Neural progenitor cell (in vitro differentiated cells): ENCODE measurements at regions not wholly inside any gene's neighbourhood (a gene's known extent, or its start where the extent isn't known, plus 50 kb on each side); places are given as distances from the start of the nearest gene placed in this dataset.

Source experiments
- DNase-seq: peaks from one replicate; pipeline ENCODE4 v3.0.0-alpha.2; 2016; ENCODE audit warnings: low spot score
- H2AFZ ChIP-seq: fragments of 200-600 bp; sonication (generic); replicated peaks from 2 replicates; pipeline ENCODE4 v1.6.1; 2016; ENCODE audit warnings: antibody characterized with exemption
- H3F3A ChIP-seq: fragments of 200-600 bp; sonication (generic); 2 replicates; pipeline ENCODE4 v1.6.1; 2016; ENCODE audit warnings: antibody characterized with exemption, low read depth
- H3K27ac ChIP-seq: fragments of 200-600 bp; sonication (generic); 2 replicates; pipeline ENCODE4 v1.5.1; 2016; ENCODE audit warnings: mild to moderate bottlenecking
- H3K27me3 ChIP-seq: fragments of 200-600 bp; sonication (generic); 2 replicates; pipeline ENCODE4 v1.6.1; 2016; ENCODE audit warnings: mild to moderate bottlenecking, moderate library complexity
- H3K36me3 ChIP-seq: fragments of 200-600 bp; sonication (generic); 2 replicates; pipeline ENCODE4 v1.5.1; 2016
- H3K4me1 ChIP-seq: fragments of 200-600 bp; sonication (generic); 2 replicates; pipeline ENCODE4 v1.6.1; 2016; ENCODE audit warnings: mixed run types
- H3K4me2 ChIP-seq: fragments of 200-600 bp; sonication (generic); 2 replicates; pipeline ENCODE4 v1.6.1; 2016
- H3K4me3 ChIP-seq: fragments of 200-600 bp; sonication (generic); 2 replicates; pipeline ENCODE4 v1.5.1; 2016
- H3K79me2 ChIP-seq: fragments of 200-600 bp; sonication (generic); 2 replicates; pipeline ENCODE4 v1.6.1; 2016; ENCODE audit warnings: low read depth
- H3K9ac ChIP-seq: fragments of 200-600 bp; sonication (generic); 2 replicates; pipeline ENCODE4 v1.6.1; 2016
- H3K9me3 ChIP-seq: fragments of 200-600 bp; sonication (generic); 2 replicates; pipeline ENCODE4 v1.5.1; 2016; ENCODE audit warnings: low read depth
- H4K20me1 ChIP-seq: fragments of 200-600 bp; sonication (generic); 2 replicates; pipeline ENCODE4 v1.6.1; 2016; ENCODE audit warnings: low read depth
- H3K27ac Mint-ChIP-seq: 3 replicates; pipeline ENCODE4 v1.8.0; 2021; ENCODE audit warnings: mixed read lengths
- H3K27me3 Mint-ChIP-seq: 2 replicates; pipeline ENCODE4 v1.8.0; 2022; ENCODE audit warnings: low read depth, mild to moderate bottlenecking, inconsistent platforms, moderate library complexity, mixed read lengths; ENCODE audit not compliant: insufficient read depth
- H3K36me3 Mint-ChIP-seq: 3 replicates; pipeline ENCODE4 v1.8.0; 2021; ENCODE audit warnings: mixed read lengths
- H3K4me1 Mint-ChIP-seq: 3 replicates; pipeline ENCODE4 v1.8.0; 2021; ENCODE audit warnings: mixed read lengths
- H3K4me3 Mint-ChIP-seq: 3 replicates; pipeline ENCODE4 v1.8.0; 2021; ENCODE audit warnings: mild to moderate bottlenecking, moderate library complexity, mixed read lengths
- H3K9me3 Mint-ChIP-seq: 3 replicates; pipeline ENCODE4 v1.8.0; 2020; ENCODE audit warnings: mixed read lengths
- CTCF ChIP-seq: fragments of 200-600 bp; sonication (generic); IDR thresholded peaks from 2 replicates; pipeline ENCODE4 v1.5.1; 2017; ENCODE audit warnings: antibody characterized with exemption, mild to moderate bottlenecking
- EZH2 ChIP-seq: fragments of 200-600 bp; sonication (generic); IDR thresholded peaks from 2 replicates; pipeline ENCODE4 v1.6.1; 2017; ENCODE audit warnings: antibody characterized with exemption, mild to moderate bottlenecking, moderate library complexity
- EZH2phosphoT487 ChIP-seq: fragments of 200-600 bp; sonication (generic); IDR thresholded peaks from 2 replicates; pipeline ENCODE4 v1.6.1; 2017; ENCODE audit warnings: antibody characterized with exemption

- no peaks in the 10 kb centered on the region for H3K4me1 Mint-ChIP-seq
- H3K4me1 ChIP-seq = no peaks in the 10 kb centered on the region
- peaks cover 3% of the 10 kb centered on the region for H3K27me3 Mint-ChIP-seq
- H3K79me2 ChIP-seq = no peaks in the 10 kb centered on the region
- no peak overlapping the region for H2AFZ ChIP-seq
- no peaks in the 10 kb centered on the region for H3K9me3 Mint-ChIP-seq
- no peaks in the 10 kb centered on the region for H3F3A ChIP-seq
- H3K4me3 ChIP-seq = no peak overlapping the region
- H3K27me3 ChIP-seq = no peaks in the 10 kb centered on the region
- H3K9me3 ChIP-seq = no peaks in the 10 kb centered on the region
- TF ChIP-seq CTCF = no peak
- no peak for TF ChIP-seq EZH2phosphoT487
- TF ChIP-seq EZH2 = no peak
- H3K36me3 Mint-ChIP-seq = no peaks in the 10 kb centered on the region
- no peaks in the 10 kb centered on the region for H4K20me1 ChIP-seq
- H3K27ac ChIP-seq = no peak overlapping the region
- no peak overlapping the region for H3K4me3 Mint-ChIP-seq
- H3K4me2 ChIP-seq = no peak overlapping the region
- no peaks in the 10 kb centered on the region for H3K36me3 ChIP-seq
- DNase-seq = no peak
- H3K27ac Mint-ChIP-seq = no peak overlapping the region
- no peak overlapping the region for H3K9ac ChIP-seq
Observed at GRCh38 chr5:56746553-56747339, 68.6 kb upstream of the MAP3K1 start.

GRCh38 chr5:56745864-56746263 is 69.5 kb upstream of the MAP3K1 start:
- Mint-ChIP-seq H3K4me1 (no peaks in the 10 kb centered on the region), H3K27ac (no peak overlapping the region), H3K9me3 (no peaks in the 10 kb centered on the region), H3K27me3 (no peaks in the 10 kb centered on the region), H3K36me3 (no peaks in the 10 kb centered on the region), H3K4me3 (no peak overlapping the region)
- no peaks in the 10 kb centered on the region for H3K9me3 ChIP-seq
- peak overlapping the region; percentile 31 for H2AFZ ChIP-seq
- H3F3A ChIP-seq = no peaks in the 10 kb centered on the region
- DNase-seq = no peak
- H3K4me3 ChIP-seq = no peak overlapping the region
- H3K79me2 ChIP-seq = no peaks in the 10 kb centered on the region
- H3K4me1 ChIP-seq = no peaks in the 10 kb centered on the region
- H4K20me1 ChIP-seq = no peaks in the 10 kb centered on the region
- no peak overlapping the region for H3K9ac ChIP-seq
- TF ChIP-seq EZH2 (no peak), CTCF (no peak), EZH2phosphoT487 (no peak)
- H3K36me3 ChIP-seq = no peaks in the 10 kb centered on the region
- no peak overlapping the region for H3K4me2 ChIP-seq
- H3K27me3 ChIP-seq = no peaks in the 10 kb centered on the region
- H3K27ac ChIP-seq = no peak overlapping the region

GRCh38 chr5:56740868-56741267 is 74.5 kb upstream of the MAP3K1 start:
- H3K27ac Mint-ChIP-seq = no peak overlapping the region
- Histone ChIP-seq H2AFZ (no peak overlapping the region), H3K36me3 (no peaks in the 10 kb centered on the region), H3K9me3 (no peaks in the 10 kb centered on the region), H3F3A (no peaks in the 10 kb centered on the region), H3K27me3 (no peaks in the 10 kb centered on the region), H3K4me1 (no peaks in the 10 kb centered on the region), H3K4me2 (no peak overlapping the region), H3K9ac (no peak overlapping the region), H3K4me3 (no peak overlapping the region), H3K27ac (no peak overlapping the region), H4K20me1 (no peaks in the 10 kb centered on the region), H3K79me2 (no peaks in the 10 kb centered on the region)
- DNase-seq = no peak
- no peak for TF ChIP-seq EZH2
- TF ChIP-seq EZH2phosphoT487 = no peak
- TF ChIP-seq CTCF = no peak
- H3K9me3 Mint-ChIP-seq = no peaks in the 10 kb centered on the region
- no peak overlapping the region for H3K4me3 Mint-ChIP-seq
- H3K4me1 Mint-ChIP-seq = peaks cover 5% of the 10 kb centered on the region
- no peaks in the 10 kb centered on the region for H3K36me3 Mint-ChIP-seq
- peaks cover 2% of the 10 kb centered on the region for H3K27me3 Mint-ChIP-seq
